WTC11 (cell line): ENCODE measurements at regions not wholly inside any gene's neighbourhood (a gene's known extent, or its start where the extent isn't known, plus 50 kb on each side); places are given as distances from the start of the nearest gene placed in this dataset.

ENCODE experiments used
- ATAC-seq: fragments of 200-7000 bp; cut with Tn5 transposase; 2 replicates; pipeline ENCODE4 v1.10.0; 2021; ENCODE audit warnings: mild to moderate bottlenecking, moderate library complexity
- CTCF ChIA-PET: fragments of 300-600 bp; sonication (Branson Sonifier 250); formaldehyde crosslinking; loops from one replicate; lab custom pipeline; 2021; ENCODE audit warnings: antibody characterized with exemption; lab: Charles Lee
- POLR2A ChIA-PET: fragments of 350-600 bp; sonication (Branson Sonifier 250); formaldehyde crosslinking; loops from one replicate; lab custom pipeline; 2021; ENCODE audit warnings: antibody characterized with exemption; lab: Charles Lee
- DNase-seq: peaks from one replicate; pipeline ENCODE4 v3.0.0; 2021; ENCODE audit warnings: low spot score
- H3K27ac Mint-ChIP-seq: 2 replicates; pipeline ENCODE4 v1.8.0; 2021; ENCODE audit warnings: mixed read lengths
- H3K27me3 Mint-ChIP-seq: 2 replicates; pipeline ENCODE4 v1.8.0; 2021; ENCODE audit warnings: low read depth, mild to moderate bottlenecking, moderate library complexity, mixed read lengths
- H3K36me3 Mint-ChIP-seq: 2 replicates; pipeline ENCODE4 v1.8.0; 2021; ENCODE audit warnings: mixed read lengths
- H3K4me1 Mint-ChIP-seq: 2 replicates; pipeline ENCODE4 v1.8.0; 2022; ENCODE audit warnings: mixed read lengths
- H3K4me3 Mint-ChIP-seq: 2 replicates; pipeline ENCODE4 v1.8.0; 2021; ENCODE audit warnings: mild to moderate bottlenecking, moderate library complexity, mixed read lengths
- H3K9me3 Mint-ChIP-seq: 2 replicates; pipeline ENCODE4 v1.8.0; 2021; ENCODE audit warnings: mixed read lengths
- ATF2 ChIP-seq: sonication (generic); formaldehyde crosslinking; IDR thresholded peaks from 2 replicates; pipeline ENCODE4 v1.8.1; 2022; ENCODE audit warnings: low read depth, missing genetic modification reagents, borderline replicate concordance
- ATF3 ChIP-seq: sonication (generic); formaldehyde crosslinking; conservative IDR thresholded peaks from 2 replicates; pipeline ENCODE4 v1.8.1; 2022; ENCODE audit warnings: mild to moderate bottlenecking, missing genetic modification reagents
- ERG ChIP-seq: fragments of 250-450 bp; sonication (Bioruptor Pico); IDR thresholded peaks from 2 replicates; pipeline ENCODE4 v1.8.0; 2021; ENCODE audit warnings: mild to moderate bottlenecking
- ETV6 ChIP-seq: sonication (generic); formaldehyde crosslinking; IDR thresholded peaks from 2 replicates; pipeline ENCODE4 v1.8.1; 2022; ENCODE audit warnings: mild to moderate bottlenecking, missing genetic modification reagents
- HMGA2 ChIP-seq: fragments of 250-450 bp; sonication (Bioruptor Pico); IDR thresholded peaks from 2 replicates; pipeline ENCODE4 v1.4.0; 2021; ENCODE audit warnings: mild to moderate bottlenecking, moderate library complexity
- HMGXB4 ChIP-seq: sonication (generic); formaldehyde crosslinking; IDR thresholded peaks from 2 replicates; pipeline ENCODE4 v1.8.1; 2023; ENCODE audit warnings: mild to moderate bottlenecking, moderate library complexity, missing genetic modification reagents
- JUN ChIP-seq: sonication (generic); formaldehyde crosslinking; IDR thresholded peaks from 2 replicates; pipeline ENCODE4 v1.8.0; 2023; ENCODE audit warnings: mild to moderate bottlenecking, missing genetic modification reagents
- KAT7 ChIP-seq: sonication (generic); formaldehyde crosslinking; IDR thresholded peaks from 2 replicates; pipeline ENCODE4 v1.8.1; 2023; ENCODE audit warnings: missing genetic modification reagents, mild to moderate bottlenecking, borderline replicate concordance
- NFYB ChIP-seq: sonication (generic); formaldehyde crosslinking; conservative IDR thresholded peaks from 2 replicates; pipeline ENCODE4 v1.8.0; 2022; ENCODE audit warnings: low read depth, missing genetic modification reagents
- USF2 ChIP-seq: sonication (generic); formaldehyde crosslinking; IDR thresholded peaks from 2 replicates; pipeline ENCODE4 v1.8.1; 2023; ENCODE audit warnings: mild to moderate bottlenecking, missing genetic modification reagents, moderate library complexity
- ZBTB43 ChIP-seq: sonication (generic); formaldehyde crosslinking; IDR thresholded peaks from 2 replicates; pipeline ENCODE4 v1.8.1; 2023; ENCODE audit warnings: mild to moderate bottlenecking, missing genetic modification reagents
- ZNF263 ChIP-seq: sonication (generic); formaldehyde crosslinking; IDR thresholded peaks from 2 replicates; pipeline ENCODE4 v1.8.1; 2022; ENCODE audit warnings: low read depth, mild to moderate bottlenecking, moderate library complexity, missing genetic modification reagents
- ZNF416 ChIP-seq: fragments of 250-450 bp; sonication (Bioruptor Pico); IDR thresholded peaks from 2 replicates; pipeline ENCODE4 v1.9.0; 2021; ENCODE audit warnings: mild to moderate bottlenecking, inconsistent platforms

- H3K36me3 Mint-ChIP-seq, result no peaks in the 10 kb centered on the region
- DNase-seq (no peak), ATAC-seq (no peak)
- TF ChIP-seq HMGXB4 (no peak), HMGA2 (CRISPR knock-in tag) (peak; percentile 60; the same call in 1 of the 2 replicates)
- ChIA-PET POLR2A (no interaction called here), CTCF (no interaction called here)
- H3K4me3 Mint-ChIP-seq, result no peak overlapping the region
- H3K27me3 Mint-ChIP-seq, result no peaks in the 10 kb centered on the region
- no peak overlapping the region for H3K27ac Mint-ChIP-seq
- H3K4me1 Mint-ChIP-seq, result no peaks in the 10 kb centered on the region
- H3K9me3 Mint-ChIP-seq, result no peaks in the 10 kb centered on the region
Measured at GRCh38 chr7:52287698-52288097, 747.7 kb upstream of the POM121L12 start.

- ATAC-seq (no peak), DNase-seq (no peak)
- no peaks in the 10 kb centered on the region for H3K36me3 Mint-ChIP-seq
- no peaks in the 10 kb centered on the region for H3K27me3 Mint-ChIP-seq
- TF ChIP-seq NFYB (CRISPR knock-in tag) (no peak), ATF2 (no peak), ERG (CRISPR knock-in tag) (no peak), KAT7 (CRISPR knock-in tag) (no peak), ZNF416 (CRISPR knock-in tag) (no peak), ZNF263 (no peak), JUN (CRISPR knock-in tag) (no peak), ZBTB43 (CRISPR knock-in tag) (no peak)
- no peaks in the 10 kb centered on the region for H3K4me1 Mint-ChIP-seq
- CTCF ChIA-PET, result no interaction called here
- H3K27ac Mint-ChIP-seq, result no peak overlapping the region
- no peak overlapping the region for H3K4me3 Mint-ChIP-seq
- POLR2A ChIA-PET, result no interaction called here
- H3K9me3 Mint-ChIP-seq, result peaks cover 17% of the 10 kb centered on the region
Measured at GRCh38 chr7:52285689-52286088, 749.7 kb upstream of the POM121L12 start.

- Mint-ChIP-seq H3K27me3 (no peaks in the 10 kb centered on the region), H3K4me1 (no peaks in the 10 kb centered on the region), H3K36me3 (peaks cover 3% of the 10 kb centered on the region; the same call in 1 of the 2 replicates), H3K9me3 (peaks cover 22% of the 10 kb centered on the region), H3K27ac (no peak overlapping the region), H3K4me3 (no peak overlapping the region)
- no peak for TF ChIP-seq ETV6 (CRISPR knock-in tag)
- TF ChIP-seq ATF3, result no peak
- no peak for TF ChIP-seq USF2 (CRISPR knock-in tag)
- TF ChIP-seq HMGA2 (CRISPR knock-in tag), result no peak
- no peak for TF ChIP-seq HMGXB4
- ATAC-seq (no peak), DNase-seq (no peak)
- CTCF ChIA-PET, result no interaction called here
- POLR2A ChIA-PET, result no interaction called here
Measured at GRCh38 chr7:52283335-52283734, 752.1 kb upstream of the POM121L12 start.
